SK-N-SH (cell line): ENCODE measurements at regions not wholly inside any gene's neighbourhood (a gene's known extent, or its start where the extent isn't known, plus 50 kb on each side); places are given as distances from the start of the nearest gene placed in this dataset.

Experiments used
- CTCF ChIA-PET: fragments of 300-600, 350-600 bp; formaldehyde crosslinking; extraction: SDS; loops from one replicate; lab custom pipeline; 2021; lab: Yijun Ruan, JAX
- POLR2A ChIA-PET: fragments of 350-600 bp; sonication (Branson Sonifier 250); formaldehyde crosslinking; extraction: SDS; loops from one replicate; lab custom pipeline; 2020; ENCODE audit warnings: antibody characterized with exemption, inconsistent platforms; lab: Yijun Ruan, JAX
- DNase-seq: peaks from one replicate; pipeline ENCODE4 v3.0.0; 2012
- H2AFZ ChIP-seq: fragments of 200-600 bp; sonication (generic); 2 replicates; pipeline ENCODE4 v1.8.1; 2016; ENCODE audit warnings: antibody characterized with exemption, mild to moderate bottlenecking, low read depth
- H3F3A ChIP-seq: fragments of 200-600 bp; sonication (generic); replicated peaks from 2 replicates; pipeline ENCODE3; 2016; ENCODE audit warnings: antibody characterized with exemption, mild to moderate bottlenecking; ENCODE audit not compliant: insufficient read depth
- H3K27ac ChIP-seq, 2 experiments: fragments of 200-500 bp in 1 of 2; fragments of 200-600 bp in 1 of 2; sonication (Bioruptor generic) in 1 of 2; sonication (generic), shearing (Covaris generic) in 1 of 2; 2 replicates each; pipeline versions ENCODE4 v1.5.1 to v1.6.1; 2014 to 2016; ENCODE audit warnings: low read depth in 2 of 2, inconsistent platforms in 1 of 2, low read length in 1 of 2, mild to moderate bottlenecking in 1 of 2, mixed read lengths in 1 of 2
- H3K27me3 ChIP-seq: fragments of 200-600 bp; sonication (generic), shearing (Covaris generic); 2 replicates; pipeline ENCODE4 v1.6.1; 2016; ENCODE audit warnings: mixed run types; ENCODE audit not compliant: insufficient read depth
- H3K36me3 ChIP-seq, 2 experiments: fragments of 200-500 bp in 1 of 2; fragments of 200-600 bp in 1 of 2; sonication (Bioruptor generic) in 1 of 2; sonication (generic) in 1 of 2; replicated peaks in 1 of 2; 2 replicates each; pipeline versions ENCODE3 to v1.5.1; 2014 to 2016; ENCODE audit warnings: low read length in 1 of 2, mild to moderate bottlenecking in 1 of 2; ENCODE audit not compliant: insufficient read depth in 2 of 2, control insufficient read depth in 1 of 2
- H3K4me1 ChIP-seq, 2 experiments: fragments of 200-500 bp in 1 of 2; fragments of 200-600 bp in 1 of 2; sonication (Bioruptor generic) in 1 of 2; sonication (generic), shearing (Covaris generic) in 1 of 2; 2 replicates each; pipeline versions ENCODE4 v1.5.1 to v1.6.1; 2014 to 2016; ENCODE audit warnings: low read depth in 1 of 2, low read length in 1 of 2, mixed run types in 1 of 2; ENCODE audit not compliant: insufficient read depth in 2 of 2, control insufficient read depth in 1 of 2
- H3K4me2 ChIP-seq: fragments of 200-600 bp; sonication (generic), shearing (Covaris generic); 2 replicates; pipeline ENCODE4 v1.6.1; 2017; ENCODE audit warnings: mixed run types
- H3K4me3 ChIP-seq, 2 experiments: fragments of 200-500 bp in 1 of 2; fragments of 200-600 bp in 1 of 2; sonication (Bioruptor generic) in 1 of 2; sonication (generic), shearing (Covaris generic) in 1 of 2; 2 replicates each; pipeline versions ENCODE4 v1.5.1 to v1.8.1; 2014 to 2016; ENCODE audit warnings: low read depth in 2 of 2, inconsistent platforms in 1 of 2, low read length in 1 of 2, mild to moderate bottlenecking in 1 of 2, mixed read lengths in 1 of 2, moderate library complexity in 1 of 2
- H3K79me2 ChIP-seq: fragments of 200-600 bp; sonication (generic); 2 replicates; pipeline ENCODE4 v1.8.1; 2017; ENCODE audit warnings: mild to moderate bottlenecking; ENCODE audit not compliant: insufficient read depth
- H3K9ac ChIP-seq: fragments of 200-600 bp; sonication (generic); 2 replicates; pipeline ENCODE4 v1.6.1; 2017; ENCODE audit warnings: mixed run types
- H3K9me2 ChIP-seq: fragments of 200-600 bp; sonication (generic); 2 replicates; pipeline ENCODE4 v1.6.1; 2017; ENCODE audit warnings: mixed run types
- H3K9me3 ChIP-seq: fragments of 200-600 bp; sonication (generic); 2 replicates; pipeline ENCODE4 v1.6.1; 2017; ENCODE audit warnings: mixed run types, mild to moderate bottlenecking, moderate library complexity
- H4K20me1 ChIP-seq: fragments of 200-600 bp; sonication (generic); 2 replicates; pipeline ENCODE4 v1.6.1; 2017; ENCODE audit warnings: mild to moderate bottlenecking, mixed run types; ENCODE audit not compliant: insufficient read depth
- FOXJ3 ChIP-seq: sonication (generic); formaldehyde crosslinking; IDR thresholded peaks from 2 replicates; pipeline ENCODE4 v1.5.1; 2020; ENCODE audit warnings: mild to moderate bottlenecking, missing genetic modification reagents
- GABPA ChIP-seq: IDR thresholded peaks from 2 replicates; pipeline ENCODE4 v1.4.0; 2012; ENCODE audit warnings: low read depth, mild to moderate bottlenecking
- NRF1 ChIP-seq: IDR thresholded peaks from 2 replicates; pipeline ENCODE4 v1.6.1; 2012; ENCODE audit warnings: low read depth, mild to moderate bottlenecking, low read length
- POLR2AphosphoS5 ChIP-seq: IDR thresholded peaks from 2 replicates; pipeline ENCODE4 v1.6.1; 2012; ENCODE audit warnings: low read depth, low read length
- RAD21 ChIP-seq: IDR thresholded peaks from 2 replicates; pipeline ENCODE4 v1.6.1; 2012; ENCODE audit warnings: mild to moderate bottlenecking, low read length
- TAF1 ChIP-seq: IDR thresholded peaks from 2 replicates; pipeline ENCODE4 v1.6.1; 2012; ENCODE audit warnings: low read depth, mild to moderate bottlenecking, low read length, moderate library complexity, borderline replicate concordance
- WGBS: methylation state at CpG from one replicate; pipeline ENCODE4 v1.1.6; 2017; ENCODE audit warnings: low lambda C conversion rate; 5-methylcytosine and 5-hydroxymethylcytosine counted together
- TF ChIP-seq, protein P1 (sequence below): IDR thresholded peaks from 2 replicates; pipeline ENCODE4; 2012
- TF ChIP-seq, protein P2 (sequence below): fragments of 200-600 bp; sonication (generic); IDR thresholded peaks from 2 replicates; pipeline ENCODE4 v1.6.1; 2017; ENCODE audit warnings: antibody characterized with exemption, mild to moderate bottlenecking, moderate library complexity
- TF ChIP-seq, protein P3 (sequence below): IDR thresholded peaks from 2 replicates; pipeline ENCODE4 v1.4.0; 2012; ENCODE audit warnings: low read depth, borderline replicate concordance

DNA sequence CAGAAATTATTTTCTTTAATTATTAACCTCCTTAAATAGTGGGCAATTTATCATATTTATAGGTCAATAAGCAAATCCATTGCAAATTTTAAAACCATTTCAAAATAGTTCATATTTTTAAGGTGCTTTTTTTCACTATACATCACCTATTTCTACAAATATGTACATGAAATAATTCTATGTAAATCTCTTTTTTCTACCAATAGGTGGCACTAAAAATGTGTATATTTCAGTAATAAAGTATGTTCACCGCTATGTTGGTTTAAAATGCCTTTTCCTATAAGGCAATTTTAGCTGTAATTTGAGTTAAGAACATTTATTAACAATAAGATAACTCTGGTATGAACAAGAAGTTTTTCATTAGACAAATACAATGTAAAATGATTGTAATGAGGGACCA is 672.2 kb downstream of the KCTD8 start:
- H3K4me3 ChIP-seq, result no peak overlapping the region
- no peak overlapping the region for H3K4me2 ChIP-seq
- H2AFZ ChIP-seq, result no peak overlapping the region
- no peaks in the 10 kb centered on the region for H3K4me1 ChIP-seq
- H3K9ac ChIP-seq, result no peak overlapping the region
- H3F3A ChIP-seq, result no peaks in the 10 kb centered on the region
- H3K9me3 ChIP-seq, result no peaks in the 10 kb centered on the region
- no peaks in the 10 kb centered on the region for H3K36me3 ChIP-seq
- no peaks in the 10 kb centered on the region for H4K20me1 ChIP-seq
- H3K79me2 ChIP-seq, result no peaks in the 10 kb centered on the region
- ChIA-PET CTCF (interaction anchor here (0.6 to 1.1 kb wide), 6 partner anchors 9 to 649 kb away, joined by 3 to 4 read pairs (median 3); no protein-coding TSS in a partner anchor), POLR2A (no interaction called here)
- H3K27ac ChIP-seq, result no peak overlapping the region
- TF ChIP-seq, protein P1, sequence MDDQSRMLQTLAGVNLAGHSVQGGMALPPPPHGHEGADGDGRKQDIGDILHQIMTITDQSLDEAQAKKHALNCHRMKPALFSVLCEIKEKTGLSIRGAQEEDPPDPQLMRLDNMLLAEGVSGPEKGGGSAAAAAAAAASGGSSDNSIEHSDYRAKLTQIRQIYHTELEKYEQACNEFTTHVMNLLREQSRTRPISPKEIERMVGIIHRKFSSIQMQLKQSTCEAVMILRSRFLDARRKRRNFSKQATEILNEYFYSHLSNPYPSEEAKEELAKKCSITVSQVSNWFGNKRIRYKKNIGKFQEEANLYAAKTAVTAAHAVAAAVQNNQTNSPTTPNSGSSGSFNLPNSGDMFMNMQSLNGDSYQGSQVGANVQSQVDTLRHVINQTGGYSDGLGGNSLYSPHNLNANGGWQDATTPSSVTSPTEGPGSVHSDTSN, result no peak
- TF ChIP-seq, protein P2, sequence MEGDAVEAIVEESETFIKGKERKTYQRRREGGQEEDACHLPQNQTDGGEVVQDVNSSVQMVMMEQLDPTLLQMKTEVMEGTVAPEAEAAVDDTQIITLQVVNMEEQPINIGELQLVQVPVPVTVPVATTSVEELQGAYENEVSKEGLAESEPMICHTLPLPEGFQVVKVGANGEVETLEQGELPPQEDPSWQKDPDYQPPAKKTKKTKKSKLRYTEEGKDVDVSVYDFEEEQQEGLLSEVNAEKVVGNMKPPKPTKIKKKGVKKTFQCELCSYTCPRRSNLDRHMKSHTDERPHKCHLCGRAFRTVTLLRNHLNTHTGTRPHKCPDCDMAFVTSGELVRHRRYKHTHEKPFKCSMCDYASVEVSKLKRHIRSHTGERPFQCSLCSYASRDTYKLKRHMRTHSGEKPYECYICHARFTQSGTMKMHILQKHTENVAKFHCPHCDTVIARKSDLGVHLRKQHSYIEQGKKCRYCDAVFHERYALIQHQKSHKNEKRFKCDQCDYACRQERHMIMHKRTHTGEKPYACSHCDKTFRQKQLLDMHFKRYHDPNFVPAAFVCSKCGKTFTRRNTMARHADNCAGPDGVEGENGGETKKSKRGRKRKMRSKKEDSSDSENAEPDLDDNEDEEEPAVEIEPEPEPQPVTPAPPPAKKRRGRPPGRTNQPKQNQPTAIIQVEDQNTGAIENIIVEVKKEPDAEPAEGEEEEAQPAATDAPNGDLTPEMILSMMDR, result peak; percentile 61
- TF ChIP-seq NRF1 (no peak), TAF1 (no peak), GABPA (no peak), RAD21 (peak; percentile 35; the same call in 1 of the 2 replicates), POLR2AphosphoS5 (no peak)
- TF ChIP-seq, protein P3, sequence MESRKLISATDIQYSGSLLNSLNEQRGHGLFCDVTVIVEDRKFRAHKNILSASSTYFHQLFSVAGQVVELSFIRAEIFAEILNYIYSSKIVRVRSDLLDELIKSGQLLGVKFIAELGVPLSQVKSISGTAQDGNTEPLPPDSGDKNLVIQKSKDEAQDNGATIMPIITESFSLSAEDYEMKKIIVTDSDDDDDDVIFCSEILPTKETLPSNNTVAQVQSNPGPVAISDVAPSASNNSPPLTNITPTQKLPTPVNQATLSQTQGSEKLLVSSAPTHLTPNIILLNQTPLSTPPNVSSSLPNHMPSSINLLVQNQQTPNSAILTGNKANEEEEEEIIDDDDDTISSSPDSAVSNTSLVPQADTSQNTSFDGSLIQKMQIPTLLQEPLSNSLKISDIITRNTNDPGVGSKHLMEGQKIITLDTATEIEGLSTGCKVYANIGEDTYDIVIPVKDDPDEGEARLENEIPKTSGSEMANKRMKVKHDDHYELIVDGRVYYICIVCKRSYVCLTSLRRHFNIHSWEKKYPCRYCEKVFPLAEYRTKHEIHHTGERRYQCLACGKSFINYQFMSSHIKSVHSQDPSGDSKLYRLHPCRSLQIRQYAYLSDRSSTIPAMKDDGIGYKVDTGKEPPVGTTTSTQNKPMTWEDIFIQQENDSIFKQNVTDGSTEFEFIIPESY, result no peak
- peak; percentile 1 for DNase-seq
- H3K9me2 ChIP-seq, result no peaks in the 10 kb centered on the region
- H3K27me3 ChIP-seq, result no peaks in the 10 kb centered on the region
- 5% methylated on average over 1 of the region's 1 CpG for WGBS

DNA sequence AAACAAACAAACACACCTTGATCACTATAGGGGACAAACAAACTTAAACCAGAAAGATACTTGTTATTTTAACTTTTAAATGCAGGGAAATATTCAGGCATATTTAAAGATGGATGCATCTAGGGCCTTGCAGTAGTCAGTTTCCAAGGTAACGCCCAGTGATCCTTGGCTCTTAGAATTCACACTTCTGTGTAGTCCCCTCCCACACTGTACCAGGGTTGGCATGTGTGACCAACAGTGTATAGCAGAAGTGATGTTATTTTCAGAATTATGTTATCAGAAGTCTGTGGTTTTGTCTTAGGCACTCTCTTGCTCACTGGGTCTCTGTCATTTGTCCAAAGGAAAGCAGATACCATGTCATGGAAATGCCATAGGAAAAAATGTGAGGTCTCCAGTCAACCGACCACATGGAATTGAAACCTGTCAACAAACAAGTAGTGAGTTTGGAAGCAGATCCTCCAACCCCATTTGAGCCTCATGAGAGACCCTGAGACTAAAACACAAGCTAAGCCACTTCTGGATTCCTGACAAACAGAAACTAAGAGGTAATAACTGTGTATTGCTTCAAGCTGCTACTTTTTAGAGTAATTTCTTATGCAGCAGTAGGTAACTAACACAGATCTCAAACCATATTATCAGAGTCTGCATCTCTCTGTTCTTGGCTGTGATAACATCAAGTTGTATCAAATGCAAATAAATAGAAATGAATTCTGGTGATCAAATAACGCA is 670.3 kb downstream of the KCTD8 start:
- 3% methylated on average over 3 of the region's 3 CpGs for WGBS

More for the DNA sequence above, 670.3 kb downstream of the KCTD8 start:
- ChIA-PET CTCF (interaction anchor here (0.9 to 1.5 kb wide), 2 partner anchors 647 to 853 kb away, joined by 3 to 5 read pairs; no protein-coding TSS in a partner anchor), POLR2A (no interaction called here)
- Histone ChIP-seq H3K9ac (no peak overlapping the region), H3K27me3 (no peaks in the 10 kb centered on the region), H3F3A (no peaks in the 10 kb centered on the region), H3K79me2 (no peaks in the 10 kb centered on the region), H3K9me2 (no peaks in the 10 kb centered on the region), H3K27ac (no peak overlapping the region), H3K4me1 (no peaks in the 10 kb centered on the region), H3K36me3 (no peaks in the 10 kb centered on the region), H2AFZ (no peak overlapping the region), H3K4me3 (no peak overlapping the region), H3K9me3 (no peaks in the 10 kb centered on the region), H3K4me2 (no peak overlapping the region), H4K20me1 (no peaks in the 10 kb centered on the region)
- no peak for DNase-seq
- TF ChIP-seq FOXJ3 (CRISPR knock-in tag), result no peak
